Effector memory CD8-positive, alpha-beta T cell (primary cell): ENCODE measurements at regions not wholly inside any gene's neighbourhood (a gene's known extent, or its start where the extent isn't known, plus 50 kb on each side); places are given as distances from the start of the nearest gene placed in this dataset.

Experiments used
- ATAC-seq: fragments of 150-1000 bp; cut with Tn5 transposase; replicated peaks from 2 replicates; pipeline ENCODE4 v1.10.0; 2021; ENCODE audit warnings: mild to moderate bottlenecking, moderate library complexity
- DNase-seq, 3 experiments: peaks; one replicate each; pipeline ENCODE4 v3.0.0; 2021
- H3K27ac Mint-ChIP-seq, 2 donors: one replicate each; pipeline ENCODE4 v1.8.0; 2022; ENCODE audit warnings: mild to moderate bottlenecking in 2 of 2, mixed read lengths in 2 of 2, moderate library complexity in 2 of 2
- H3K27me3 Mint-ChIP-seq, 2 donors: one replicate each; pipeline ENCODE4 v1.8.0; 2022; ENCODE audit warnings: mixed read lengths in 2 of 2
- H3K36me3 Mint-ChIP-seq: one replicate; pipeline ENCODE4 v1.8.0; 2022; ENCODE audit warnings: mild to moderate bottlenecking, moderate library complexity, mixed read lengths; ENCODE audit not compliant: insufficient read depth
- H3K4me1 Mint-ChIP-seq, 2 donors: one replicate each; pipeline ENCODE4 v1.8.0; 2022; ENCODE audit warnings: low read depth in 2 of 2, mixed read lengths in 2 of 2
- H3K4me3 Mint-ChIP-seq, 2 donors: one replicate each; pipeline ENCODE4 v1.8.0; 2022; ENCODE audit warnings: mild to moderate bottlenecking in 2 of 2, mixed read lengths in 2 of 2, moderate library complexity in 2 of 2
- H3K9me3 Mint-ChIP-seq, 2 donors: one replicate each; pipeline ENCODE4 v1.8.0; 2022; ENCODE audit warnings: mixed read lengths in 2 of 2

DNA sequence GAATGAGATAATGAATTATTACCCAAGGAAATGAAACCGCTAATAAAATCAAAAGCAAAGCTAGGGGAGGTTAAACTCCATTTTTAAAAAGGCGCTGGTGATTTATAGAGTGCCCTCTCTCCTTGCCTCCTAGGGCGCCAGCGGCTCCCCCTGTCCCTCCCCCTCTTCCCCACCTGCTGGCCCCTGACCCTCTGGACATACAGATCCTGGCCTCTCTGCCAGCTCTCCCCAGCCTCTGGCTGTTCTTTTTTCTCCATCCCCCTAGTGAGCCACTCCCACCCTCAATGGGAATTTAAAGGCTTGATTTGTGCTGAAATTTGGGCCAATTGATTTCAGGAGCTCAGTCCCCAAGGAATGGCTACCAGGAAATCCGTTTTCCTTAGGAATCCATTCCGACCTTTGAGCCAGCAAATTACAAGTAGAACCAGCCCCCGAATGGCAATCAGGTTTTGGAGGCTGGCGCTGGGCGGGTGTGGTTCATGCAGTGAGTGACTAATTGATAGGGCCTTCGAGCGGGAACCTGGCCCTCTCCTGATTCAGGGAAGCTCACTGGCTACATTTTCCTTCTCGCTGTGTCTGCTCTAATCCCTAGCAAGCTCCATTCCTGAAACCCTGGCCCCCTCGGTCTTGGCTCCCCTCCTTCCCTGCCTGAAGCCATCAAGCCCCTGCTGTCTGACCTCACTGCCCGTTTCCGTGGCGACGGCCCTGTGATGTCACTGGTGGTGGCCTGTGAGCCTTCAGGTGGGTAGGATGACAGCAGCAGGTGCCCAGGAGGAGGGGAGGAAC is 141.9 kb upstream of the SDK2 start:
- DNase-seq (no peak), ATAC-seq (no peak)
- H3K36me3 Mint-ChIP-seq, result no peaks in the 10 kb centered on the region
- no peak overlapping the region for H3K4me3 Mint-ChIP-seq
- H3K27ac Mint-ChIP-seq, result no peak overlapping the region
- peaks cover 0 to 2% of the 10 kb centered on the region in 2 donors for H3K4me1 Mint-ChIP-seq
- peaks cover 20 to 63% of the 10 kb centered on the region in 2 donors for H3K27me3 Mint-ChIP-seq
- H3K9me3 Mint-ChIP-seq, result no peaks in the 10 kb centered on the region

DNA sequence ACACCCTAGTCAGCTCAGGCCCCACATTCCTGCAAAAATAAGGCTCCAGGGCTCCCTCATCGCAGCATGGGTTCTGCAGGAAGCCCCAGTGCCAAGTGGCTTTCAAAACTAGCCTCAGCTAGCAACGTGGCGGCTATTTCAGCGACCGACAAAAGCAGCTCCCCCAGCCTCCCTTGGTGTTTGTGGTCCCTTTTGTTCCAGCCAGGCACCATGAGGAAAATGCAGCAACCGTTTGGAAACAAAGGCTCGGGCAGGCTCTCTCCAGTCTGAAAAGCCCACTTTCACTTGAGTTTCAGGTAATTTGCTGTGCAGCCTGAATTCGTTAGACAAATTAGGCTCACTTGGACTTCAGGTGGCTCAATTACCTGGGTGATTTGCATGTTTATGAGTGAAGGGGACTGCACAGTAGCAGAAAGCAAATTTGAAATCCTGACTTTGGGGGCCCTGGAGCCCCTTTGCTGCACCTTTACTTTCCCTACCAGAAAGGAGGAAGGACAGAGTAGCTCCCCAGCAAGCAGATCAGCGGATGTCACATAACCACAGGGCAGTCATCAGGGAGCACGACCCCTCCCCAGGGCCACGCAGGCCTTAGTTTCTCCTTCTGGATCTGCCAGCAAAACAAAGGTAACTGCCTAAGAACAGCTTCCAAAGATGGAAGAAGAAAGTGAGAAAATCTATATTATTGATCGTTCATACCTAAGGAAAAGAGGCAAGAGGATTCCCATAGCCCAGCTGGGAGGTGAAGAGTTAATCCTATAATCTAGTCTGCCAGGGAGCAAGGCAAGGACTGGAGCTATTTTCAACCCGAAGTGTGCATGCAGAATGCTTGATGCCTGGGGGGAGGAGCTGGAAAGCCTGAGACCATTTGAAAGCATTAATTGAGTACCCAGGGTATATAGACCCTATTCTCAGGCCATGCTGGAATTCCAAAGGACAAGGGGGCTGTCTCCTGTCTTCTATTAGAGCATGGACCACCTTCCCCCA is 143.1 kb upstream of the SDK2 start:
- ATAC-seq (no peak), DNase-seq (no peak)
- Mint-ChIP-seq H3K27me3 (peaks cover 20 to 73% of the 10 kb centered on the region in 2 donors), H3K27ac (no peak overlapping the region), H3K36me3 (no peaks in the 10 kb centered on the region), H3K4me1 (peaks cover 0 to 2% of the 10 kb centered on the region in 2 donors), H3K4me3 (no peak overlapping the region), H3K9me3 (no peaks in the 10 kb centered on the region)

DNA sequence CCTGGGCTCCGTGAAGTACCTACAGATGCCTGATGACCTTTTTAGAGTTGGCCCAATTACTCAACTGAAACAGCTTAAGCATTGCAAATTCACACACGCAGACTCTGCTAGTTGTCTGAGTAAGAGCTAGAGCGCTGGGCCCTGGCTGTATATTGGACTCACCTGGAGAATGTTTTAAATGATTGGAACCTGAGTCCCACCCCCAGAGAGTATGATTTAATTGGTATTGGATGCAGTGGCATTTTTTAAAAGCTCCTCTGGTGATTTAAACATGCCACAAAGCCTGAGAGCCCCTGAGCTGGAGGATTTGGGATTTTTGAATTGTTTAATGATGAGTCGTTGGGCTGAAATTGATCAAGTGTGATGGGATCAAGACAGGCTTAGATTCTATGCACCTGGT is 143.9 kb upstream of the SDK2 start:
- no peak for DNase-seq
- no peak overlapping the region for H3K27ac Mint-ChIP-seq
- no peaks in the 10 kb centered on the region for H3K9me3 Mint-ChIP-seq
- H3K27me3 Mint-ChIP-seq, result peaks cover 25 to 74% of the 10 kb centered on the region in 2 donors
- peaks cover 0 to 2% of the 10 kb centered on the region in 2 donors for H3K4me1 Mint-ChIP-seq
- ATAC-seq, result no peak
- no peak overlapping the region for H3K4me3 Mint-ChIP-seq
- H3K36me3 Mint-ChIP-seq, result no peaks in the 10 kb centered on the region

DNA sequence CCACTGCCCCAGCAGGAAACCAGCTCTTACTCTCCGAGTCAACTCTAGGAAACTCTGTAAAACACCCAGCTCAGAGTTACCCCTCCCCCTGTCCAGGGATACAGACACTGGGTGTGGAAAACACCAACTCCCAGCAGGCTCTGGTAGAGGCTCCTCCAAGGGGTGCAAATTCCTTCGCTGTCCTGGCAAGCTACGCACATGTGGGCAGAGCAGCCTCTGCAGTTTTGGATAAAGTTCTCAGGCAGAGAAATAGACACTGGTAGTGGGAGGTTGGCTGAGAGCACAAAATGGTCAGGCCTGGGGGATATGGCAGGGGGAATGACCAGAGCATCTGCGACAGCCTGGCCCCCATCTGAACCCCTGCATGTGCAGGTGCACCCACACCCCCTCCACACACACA is 146.9 kb upstream of the SDK2 start:
- peaks cover 0 to 2% of the 10 kb centered on the region in 2 donors for H3K4me1 Mint-ChIP-seq
- peaks cover 25 to 60% of the 10 kb centered on the region in 2 donors for H3K27me3 Mint-ChIP-seq
- ATAC-seq (no peak), DNase-seq (no peak)
- H3K9me3 Mint-ChIP-seq, result no peaks in the 10 kb centered on the region
- no peak overlapping the region for H3K27ac Mint-ChIP-seq
- H3K4me3 Mint-ChIP-seq, result no peak overlapping the region
- no peaks in the 10 kb centered on the region for H3K36me3 Mint-ChIP-seq

DNA sequence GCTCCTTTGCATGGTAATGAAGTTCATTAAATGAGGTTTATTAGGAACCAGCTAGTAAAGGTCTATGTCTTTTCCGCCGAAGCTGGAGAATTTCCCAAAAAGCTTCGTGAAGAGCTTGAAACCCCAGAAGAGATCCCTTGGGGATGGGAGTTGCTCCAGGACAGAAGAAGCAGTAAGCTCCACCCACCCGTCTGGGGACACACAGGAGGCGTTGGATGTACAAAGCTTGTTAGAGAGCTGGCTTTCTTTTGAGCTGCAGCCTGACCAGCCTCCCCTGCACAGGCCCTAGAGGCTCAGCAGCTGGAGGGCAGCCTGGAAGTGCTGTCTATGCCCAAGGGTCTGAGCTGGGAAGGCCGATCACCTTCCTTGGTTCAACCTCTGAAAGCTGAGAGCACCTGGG is 147.4 kb upstream of the SDK2 start:
- Mint-ChIP-seq H3K27ac (no peak overlapping the region), H3K4me1 (no peaks in the 10 kb centered on the region), H3K27me3 (peaks cover 21 to 59% of the 10 kb centered on the region in 2 donors), H3K9me3 (no peaks in the 10 kb centered on the region), H3K4me3 (no peak overlapping the region), H3K36me3 (no peaks in the 10 kb centered on the region)
- DNase-seq (no peak), ATAC-seq (no peak)

DNA sequence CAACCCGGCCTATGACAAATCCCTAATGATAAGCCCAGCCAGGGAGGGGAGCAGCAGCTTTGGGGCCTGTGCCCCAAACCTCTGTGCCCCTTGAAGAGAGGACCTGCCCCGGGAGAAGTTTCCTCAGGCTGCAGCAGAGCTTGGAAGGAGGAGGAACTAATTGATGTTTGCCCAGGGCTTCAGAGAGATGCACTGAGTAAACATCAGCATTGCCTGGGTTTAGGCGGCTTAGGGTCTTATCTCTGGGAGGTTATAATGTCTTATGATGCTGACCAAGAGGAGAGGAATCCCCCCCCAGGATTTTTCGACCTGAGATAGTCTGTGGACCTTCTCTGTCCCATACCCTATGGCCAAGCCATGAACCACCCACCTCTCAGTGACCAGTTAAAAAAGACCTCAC is 148.7 kb upstream of the SDK2 start:
- Mint-ChIP-seq H3K27ac (no peak overlapping the region), H3K27me3 (peaks cover 26 to 54% of the 10 kb centered on the region in 2 donors), H3K4me1 (no peaks in the 10 kb centered on the region), H3K9me3 (no peaks in the 10 kb centered on the region), H3K36me3 (no peaks in the 10 kb centered on the region), H3K4me3 (no peak overlapping the region)
- no peak for DNase-seq
- no peak for ATAC-seq

DNA sequence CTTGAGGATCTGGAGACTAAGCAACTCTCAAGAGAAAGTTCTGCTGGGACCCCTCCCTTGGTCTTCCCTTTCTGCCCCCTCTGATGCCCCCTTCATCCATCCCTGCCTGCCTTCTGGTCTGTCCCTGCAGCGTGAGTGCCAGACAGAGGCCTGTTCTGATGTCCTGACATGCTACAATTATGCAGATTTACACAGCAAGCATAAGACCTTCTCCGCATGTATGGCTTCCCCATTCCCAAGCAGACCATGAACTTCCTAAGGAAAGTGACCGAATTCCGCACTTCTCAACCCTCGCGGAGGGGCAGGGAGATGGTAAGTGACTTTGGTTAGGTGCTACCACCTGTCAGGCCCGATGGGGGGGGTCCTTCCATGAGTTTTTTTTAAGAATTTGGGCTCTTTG is 150.1 kb upstream of the SDK2 start:
- Mint-ChIP-seq H3K4me3 (no peak overlapping the region), H3K27me3 (peaks cover 26 to 58% of the 10 kb centered on the region in 2 donors), H3K4me1 (no peaks in the 10 kb centered on the region), H3K27ac (no peak overlapping the region), H3K9me3 (no peaks in the 10 kb centered on the region), H3K36me3 (no peaks in the 10 kb centered on the region)
- DNase-seq, result no peak
- no peak for ATAC-seq

DNA sequence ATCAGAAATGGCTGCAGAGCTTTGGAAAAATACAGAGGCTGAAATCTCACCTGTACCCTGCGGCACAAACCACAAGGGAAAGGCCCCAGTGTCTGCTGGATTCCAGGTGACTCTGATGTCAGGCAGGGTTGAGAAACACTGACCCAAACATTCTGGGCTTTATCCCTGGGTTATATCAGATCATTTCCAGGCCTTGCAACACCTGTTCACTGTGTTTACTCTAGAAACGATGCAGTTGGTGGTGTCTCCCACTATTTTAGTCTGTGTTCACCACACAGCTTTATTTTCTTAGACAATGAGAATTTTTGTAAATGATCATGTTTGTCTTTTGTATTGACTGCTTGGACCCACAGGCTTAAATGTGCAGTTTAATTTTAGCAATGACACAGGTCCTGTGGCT is 151.5 kb upstream of the SDK2 start:
- Mint-ChIP-seq H3K27ac (no peak overlapping the region), H3K36me3 (no peaks in the 10 kb centered on the region), H3K4me3 (no peak overlapping the region), H3K27me3 (peaks cover 35 to 72% of the 10 kb centered on the region in 2 donors), H3K9me3 (no peaks in the 10 kb centered on the region), H3K4me1 (no peaks in the 10 kb centered on the region)
- DNase-seq, result no peak
- no peak for ATAC-seq

DNA sequence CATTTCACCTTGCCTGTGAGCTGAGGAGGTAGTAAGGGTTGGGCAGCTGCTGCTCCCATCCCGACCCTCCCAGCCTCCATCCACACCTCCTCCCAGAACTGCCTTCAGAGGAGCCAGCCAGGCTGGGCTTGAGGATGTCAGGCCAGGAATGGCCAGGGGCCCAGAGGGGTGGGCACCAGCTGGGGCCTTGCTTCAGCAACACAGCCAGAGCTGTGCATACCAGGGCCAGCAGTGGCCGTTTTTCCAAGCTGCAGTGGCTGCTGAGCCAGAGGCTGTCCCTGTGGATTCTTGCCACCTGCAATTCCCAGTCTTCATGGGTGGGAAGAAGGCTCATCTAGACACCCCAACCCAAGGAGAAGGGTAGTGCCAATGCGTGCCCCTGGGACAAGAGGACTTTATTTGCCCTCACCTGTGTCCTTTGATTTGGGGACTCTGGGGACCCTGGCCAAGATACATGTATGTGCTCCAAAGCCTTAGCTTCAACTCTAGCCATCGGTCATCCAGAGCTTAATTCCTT is 153.4 kb upstream of the SDK2 start:
- Mint-ChIP-seq H3K27me3 (peaks cover 52 to 77% of the 10 kb centered on the region in 2 donors), H3K36me3 (no peaks in the 10 kb centered on the region), H3K4me3 (no peak overlapping the region), H3K9me3 (peaks cover 3 to 8% of the 10 kb centered on the region in 2 donors), H3K27ac (no peak overlapping the region), H3K4me1 (peaks cover 0 to 1% of the 10 kb centered on the region in 2 donors)
- ATAC-seq (no peak), DNase-seq (no peak)

DNA sequence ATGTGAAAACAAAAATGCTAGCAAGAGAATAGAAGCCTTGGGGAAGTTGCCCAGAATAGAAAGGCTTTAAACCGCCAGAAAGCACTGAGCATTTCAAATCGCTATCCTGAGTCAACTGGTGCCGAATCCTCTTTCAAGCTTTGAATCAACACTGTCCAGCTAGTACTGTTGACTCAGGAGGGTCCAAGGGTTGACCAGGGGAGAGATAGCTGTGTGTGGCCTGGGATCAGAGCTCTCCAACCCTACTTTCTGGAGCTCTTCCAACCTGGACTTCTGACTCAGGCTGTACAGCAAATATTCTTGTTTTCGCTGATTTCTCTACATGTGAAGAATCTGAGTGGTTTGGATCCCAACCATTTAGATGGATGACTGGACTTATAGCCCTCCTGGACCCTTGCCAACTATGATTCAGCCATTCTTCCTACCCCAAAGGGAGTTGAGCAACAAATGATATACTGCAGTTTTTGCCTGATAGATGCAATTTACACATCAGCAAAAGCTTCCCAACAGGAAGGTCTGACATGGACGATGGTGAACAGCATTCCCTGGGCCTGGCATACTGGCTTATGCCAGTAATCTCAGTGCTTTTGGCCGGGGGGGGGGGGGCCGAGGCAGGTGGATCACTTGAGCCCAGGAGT is 154.0 kb upstream of the SDK2 start:
- Mint-ChIP-seq H3K36me3 (no peaks in the 10 kb centered on the region), H3K9me3 (peaks cover 3 to 13% of the 10 kb centered on the region in 2 donors), H3K4me3 (no peak overlapping the region), H3K4me1 (peaks cover 0 to 1% of the 10 kb centered on the region in 2 donors), H3K27ac (no peak overlapping the region), H3K27me3 (peaks cover 52 to 77% of the 10 kb centered on the region in 2 donors)
- ATAC-seq, result no peak
- no peak for DNase-seq

DNA sequence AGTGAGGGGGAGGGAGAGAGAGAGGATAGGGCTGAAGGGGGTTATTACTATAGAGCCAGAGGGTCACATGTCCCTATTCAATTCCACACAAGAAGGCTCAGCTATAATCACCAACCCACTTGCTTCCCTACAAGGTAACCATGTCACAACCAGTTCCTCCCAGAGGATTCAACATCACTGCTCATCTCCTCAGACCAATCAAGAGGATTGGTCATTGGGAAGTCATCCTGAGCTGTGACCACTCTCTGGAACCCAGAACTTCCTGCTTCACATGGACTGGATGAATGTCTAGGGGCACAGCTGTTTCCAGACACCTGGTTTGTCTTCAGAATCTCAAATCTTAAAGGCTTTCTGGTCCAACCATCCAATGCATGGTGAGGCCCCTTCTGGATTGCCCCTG is 154.9 kb upstream of the SDK2 start:
- no peak overlapping the region for H3K27ac Mint-ChIP-seq
- DNase-seq (no peak), ATAC-seq (no peak)
- no peaks in the 10 kb centered on the region for H3K36me3 Mint-ChIP-seq
- H3K9me3 Mint-ChIP-seq, result peaks cover 3 to 13% of the 10 kb centered on the region in 2 donors
- H3K4me3 Mint-ChIP-seq, result no peak overlapping the region
- peaks cover 44 to 77% of the 10 kb centered on the region in 2 donors for H3K27me3 Mint-ChIP-seq
- H3K4me1 Mint-ChIP-seq, result peaks cover 0 to 1% of the 10 kb centered on the region in 2 donors

DNA sequence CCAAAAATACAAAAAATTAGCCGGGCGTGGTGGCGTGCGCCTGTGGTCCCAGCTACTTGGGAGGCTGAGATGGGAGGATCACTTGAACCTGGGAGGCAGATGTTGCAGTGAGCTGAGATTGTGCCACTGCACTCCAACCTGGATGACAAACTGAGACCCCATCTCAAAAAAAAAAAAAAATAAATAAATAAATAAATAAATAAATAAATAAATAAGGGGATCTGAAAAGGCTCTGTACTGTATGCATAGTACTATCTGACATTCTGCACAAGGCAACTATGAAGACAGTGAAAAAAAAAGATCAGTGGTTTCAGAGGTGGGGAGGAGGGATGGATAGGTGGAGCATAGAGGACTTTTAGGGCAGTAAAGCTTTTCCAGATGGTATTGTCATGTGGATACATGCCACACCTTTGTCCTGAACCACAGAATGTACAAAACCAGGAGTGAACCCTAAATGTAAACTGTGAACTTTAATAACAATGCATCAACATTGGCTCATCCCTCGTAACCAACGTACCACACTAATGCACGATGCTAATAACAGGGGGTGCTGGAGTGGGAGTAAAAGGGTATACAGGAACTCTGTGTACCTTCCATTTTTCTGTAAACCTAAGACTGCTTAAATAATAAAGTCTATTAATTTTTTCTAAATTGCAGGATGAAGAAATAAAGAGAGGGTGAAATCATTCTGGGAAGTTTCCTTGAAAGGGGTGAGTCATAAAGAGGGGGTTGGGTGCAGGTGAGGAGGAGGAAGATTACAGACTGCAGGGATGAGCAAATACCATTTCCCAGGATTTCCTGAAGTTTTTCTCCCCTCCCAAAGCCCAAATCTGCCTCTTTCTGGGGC is 155.8 kb upstream of the SDK2 start:
- Mint-ChIP-seq H3K4me3 (no peak overlapping the region), H3K27me3 (peaks cover 41 to 78% of the 10 kb centered on the region in 2 donors), H3K4me1 (peaks cover 0 to 1% of the 10 kb centered on the region in 2 donors), H3K9me3 (peaks cover 3 to 16% of the 10 kb centered on the region in 2 donors), H3K36me3 (no peaks in the 10 kb centered on the region), H3K27ac (no peak overlapping the region)
- ATAC-seq (no peak), DNase-seq (no peak)
